Skin epidermis (tissue), 12 donors: ENCODE measurements at regions not wholly inside any gene's neighbourhood (a gene's known extent, or its start where the extent isn't known, plus 50 kb on each side); places are given as distances from the start of the nearest gene placed in this dataset.

Source experiments
- H3K27ac ChIP-seq, 21 experiments: fragments of 200-600 bp; sonication (generic) in 11 of 21; one replicate each; pipeline ENCODE4 v1.5.0; 2020; ENCODE audit warnings: mild to moderate bottlenecking in 3 of 21, inconsistent platforms in 2 of 21, moderate library complexity in 2 of 21
- H3K4me3 ChIP-seq, 7 experiments: fragments of 200-600 bp; sonication (generic) in 2 of 7; one replicate each; pipeline ENCODE4 v1.5.0; 2020; ENCODE audit warnings: inconsistent platforms in 2 of 7, mild to moderate bottlenecking in 2 of 7, moderate library complexity in 1 of 7

GRCh38 chr10:8758029-8758428 is 703.5 kb downstream of the GATA3 start:
- Histone ChIP-seq H3K4me3 (no peak overlapping the region), H3K27ac (no peak overlapping the region)

GRCh38 chr10:8766899-8767298 is 712.4 kb downstream of the GATA3 start:
- Histone ChIP-seq H3K27ac (no peak overlapping the region), H3K4me3 (no peak overlapping the region)

- Histone ChIP-seq H3K4me3 (no peak overlapping the region), H3K27ac (no peak overlapping the region)
These were observed 713.1 kb downstream of the GATA3 start for GRCh38 chr10:8767591-8767990.

GRCh38 chr10:8768341-8768740 is 713.9 kb downstream of the GATA3 start:
- Histone ChIP-seq H3K27ac (no peak overlapping the region), H3K4me3 (no peak overlapping the region)

GRCh38 chr10:8768852-8769251 is 714.4 kb downstream of the GATA3 start:
- H3K27ac ChIP-seq: no peak overlapping the region
- H3K4me3 ChIP-seq: no peak overlapping the region

GRCh38 chr10:8776926-8777622 is 722.6 kb downstream of the GATA3 start:
- no peak overlapping the region for H3K27ac ChIP-seq
- H3K4me3 ChIP-seq: no peak overlapping the region

GRCh38 chr10:8778713-8779112 is 724.2 kb downstream of the GATA3 start:
- Histone ChIP-seq H3K4me3 (no peak overlapping the region), H3K27ac (no peak overlapping the region)

GRCh38 chr10:8787649-8788048 is 733.2 kb downstream of the GATA3 start:
- Histone ChIP-seq H3K27ac (no peak overlapping the region), H3K4me3 (no peak overlapping the region)

GRCh38 chr10:8790390-8790789 is 735.9 kb downstream of the GATA3 start:
- Histone ChIP-seq H3K27ac (no peak overlapping the region), H3K4me3 (no peak overlapping the region)

- no peak overlapping the region for H3K27ac ChIP-seq
- H3K4me3 ChIP-seq: no peak overlapping the region
These were observed 740.4 kb downstream of the GATA3 start for GRCh38 chr10:8794860-8795259.

- no peak overlapping the region for H3K27ac ChIP-seq
- H3K4me3 ChIP-seq: no peak overlapping the region
These were observed 745.9 kb downstream of the GATA3 start for GRCh38 chr10:8800426-8800825.

GRCh38 chr10:8803992-8804391 is 749.5 kb downstream of the GATA3 start:
- Histone ChIP-seq H3K4me3 (no peak overlapping the region), H3K27ac (no peak overlapping the region)

- H3K27ac ChIP-seq: no peak overlapping the region
- no peak overlapping the region for H3K4me3 ChIP-seq
These were observed 756.2 kb downstream of the GATA3 start for GRCh38 chr10:8810677-8811076.

GRCh38 chr10:8811201-8811600 is 756.7 kb downstream of the GATA3 start:
- Histone ChIP-seq H3K27ac (no peak overlapping the region), H3K4me3 (no peak overlapping the region)

GRCh38 chr10:8815969-8816368 is 761.5 kb downstream of the GATA3 start:
- Histone ChIP-seq H3K27ac (no peak overlapping the region), H3K4me3 (no peak overlapping the region)

- no peak overlapping the region for H3K4me3 ChIP-seq
- H3K27ac ChIP-seq: peak overlapping the region in 3 of 21 experiments; percentile 32 to 50 (median 34)
These were observed 762.8 kb downstream of the GATA3 start for GRCh38 chr10:8817299-8817698.

GRCh38 chr10:8825611-8826010 is 771.1 kb downstream of the GATA3 start:
- no peak overlapping the region for H3K4me3 ChIP-seq

GRCh38 chr10:8829592-8829991 is 775.1 kb downstream of the GATA3 start:
- no peak overlapping the region for H3K4me3 ChIP-seq
- H3K27ac ChIP-seq: no peak overlapping the region

More at GRCh38 chr10:8825611-8826010, 771.1 kb downstream of the GATA3 start:
- H3K27ac ChIP-seq: no peak overlapping the region

GRCh38 chr10:8830048-8830447 is 775.6 kb downstream of the GATA3 start:
- no peak overlapping the region for H3K4me3 ChIP-seq
- H3K27ac ChIP-seq: no peak overlapping the region

- Histone ChIP-seq H3K4me3 (no peak overlapping the region), H3K27ac (no peak overlapping the region)
These were observed 776.4 kb downstream of the GATA3 start for GRCh38 chr10:8830876-8831275.

GRCh38 chr10:8835453-8836167 is 781.1 kb downstream of the GATA3 start:
- H3K27ac ChIP-seq: no peak overlapping the region

GRCh38 chr10:8840356-8840755 is 785.9 kb downstream of the GATA3 start:
- no peak overlapping the region for H3K4me3 ChIP-seq
- H3K27ac ChIP-seq: no peak overlapping the region

More at GRCh38 chr10:8835453-8836167, 781.1 kb downstream of the GATA3 start:
- H3K4me3 ChIP-seq: no peak overlapping the region
